GM12892 (cell line): ENCODE measurements at regions not wholly inside any gene's neighbourhood (a gene's known extent, or its start where the extent isn't known, plus 50 kb on each side); places are given as distances from the start of the nearest gene placed in this dataset.

Source experiments
- POLR2A ChIP-seq: IDR thresholded peaks from 2 replicates; pipeline ENCODE4 v1.6.1; 2011; ENCODE audit warnings: low read depth, low read length, control low read depth
- POLR2AphosphoS5 ChIP-seq: IDR thresholded peaks from 2 replicates; pipeline ENCODE4 v1.6.1; 2011; ENCODE audit warnings: low read depth, low read length, control low read depth

DNA sequence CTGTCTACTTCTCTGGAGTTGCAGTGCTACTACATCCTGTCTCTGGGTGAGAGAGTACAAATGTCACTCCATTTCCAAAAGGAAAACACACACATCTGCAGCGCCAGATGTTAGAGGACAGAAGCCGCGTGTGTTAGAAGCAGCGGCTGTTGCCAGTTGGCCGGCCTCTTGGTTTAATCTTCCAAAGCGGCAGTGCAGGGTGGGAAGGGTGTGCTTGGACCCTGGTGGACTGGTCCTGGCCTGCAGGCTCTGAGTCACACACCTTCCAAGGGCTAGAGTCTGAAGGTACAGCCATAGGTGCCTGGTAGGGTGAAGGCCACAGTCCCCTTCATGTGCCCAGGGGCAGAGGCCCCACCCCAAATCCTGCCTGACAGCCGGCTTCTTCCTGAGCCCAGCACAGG lies 99.8 kb downstream of the CTTN start:
- TF ChIP-seq POLR2AphosphoS5 (no peak), POLR2A (no peak)
